Neuron (in vitro differentiated cells): ENCODE measurements at regions not wholly inside any gene's neighbourhood (a gene's known extent, or its start where the extent isn't known, plus 50 kb on each side); places are given as distances from the start of the nearest gene placed in this dataset.
A peak's percentile ranks its signal among the peaks of the same experiment; 100 is the strongest.

ENCODE experiments used
- H2AFZ ChIP-seq: one replicate; pipeline ENCODE4 v1.6.1; 2013; ENCODE audit warnings: low read depth, mild to moderate bottlenecking, inconsistent platforms, low read length, moderate library complexity
- H3K27me3 ChIP-seq: one replicate; pipeline ENCODE4 v1.6.1; 2013; ENCODE audit warnings: low read length; ENCODE audit not compliant: insufficient read depth
- H3K36me3 ChIP-seq: one replicate; pipeline ENCODE4 v1.6.1; 2013; ENCODE audit warnings: low read length; ENCODE audit not compliant: insufficient read depth
- H3K4me1 ChIP-seq: one replicate; pipeline ENCODE4 v1.6.1; 2013; ENCODE audit warnings: low read length; ENCODE audit not compliant: insufficient read depth
- H3K4me3 ChIP-seq: 2 replicates; pipeline ENCODE4 v1.5.1; 2013; ENCODE audit warnings: mild to moderate bottlenecking, low read length, moderate library complexity
- H3K9me3 ChIP-seq: one replicate; pipeline ENCODE4 v1.6.1; 2013; ENCODE audit warnings: low read length

- Histone ChIP-seq H2AFZ (no peak overlapping the region), H3K4me1 (no peaks in the 10 kb centered on the region)
These were observed 226.9 kb upstream of the PKN2 start for GRCh38 chr1:88457197-88457596.

GRCh38 chr1:88461007-88461406 lies 223.1 kb upstream of the PKN2 start:
- Histone ChIP-seq H3K36me3 (no peaks in the 10 kb centered on the region), H3K27me3 (peaks cover 3% of the 10 kb centered on the region)

More at GRCh38 chr1:88457197-88457596, 226.9 kb upstream of the PKN2 start:
- Histone ChIP-seq H3K27me3 (peaks cover 3% of the 10 kb centered on the region), H3K9me3 (no peaks in the 10 kb centered on the region), H3K4me3 (no peak overlapping the region), H3K36me3 (no peaks in the 10 kb centered on the region)

GRCh38 chr1:88462096-88462487 lies 222.0 kb upstream of the PKN2 start:
- Histone ChIP-seq H3K27me3 (peaks cover 3% of the 10 kb centered on the region), H3K9me3 (no peaks in the 10 kb centered on the region), H3K4me3 (peak overlapping the region; percentile 48)

More at GRCh38 chr1:88461007-88461406, 223.1 kb upstream of the PKN2 start:
- H2AFZ ChIP-seq, result no peak overlapping the region
- no peaks in the 10 kb centered on the region for H3K9me3 ChIP-seq
- no peak overlapping the region for H3K4me3 ChIP-seq
- H3K4me1 ChIP-seq, result no peaks in the 10 kb centered on the region

GRCh38 chr1:88462488-88463261 lies 221.4 kb upstream of the PKN2 start:
- H3K27me3 ChIP-seq, result peaks cover 3% of the 10 kb centered on the region
- H3K9me3 ChIP-seq, result no peaks in the 10 kb centered on the region
- H2AFZ ChIP-seq, result peak overlapping the region; percentile 95
- H3K4me3 ChIP-seq, result peak overlapping the region; percentile 48
- H3K4me1 ChIP-seq, result no peaks in the 10 kb centered on the region
- H3K36me3 ChIP-seq, result no peaks in the 10 kb centered on the region

More at GRCh38 chr1:88462096-88462487, 222.0 kb upstream of the PKN2 start:
- Histone ChIP-seq H3K36me3 (no peaks in the 10 kb centered on the region), H2AFZ (peak overlapping the region; percentile 95), H3K4me1 (no peaks in the 10 kb centered on the region)

GRCh38 chr1:88463401-88463985 lies 220.6 kb upstream of the PKN2 start:
- Histone ChIP-seq H3K36me3 (no peaks in the 10 kb centered on the region), H3K4me3 (no peak overlapping the region), H2AFZ (peak overlapping the region; percentile 95), H3K4me1 (no peaks in the 10 kb centered on the region), H3K9me3 (no peaks in the 10 kb centered on the region), H3K27me3 (peaks cover 3% of the 10 kb centered on the region)

- no peaks in the 10 kb centered on the region for H3K4me1 ChIP-seq
- H3K27me3 ChIP-seq, result peaks cover under 1% of the 10 kb centered on the region
- no peaks in the 10 kb centered on the region for H3K36me3 ChIP-seq
- H3K9me3 ChIP-seq, result no peaks in the 10 kb centered on the region
- H3K4me3 ChIP-seq, result no peak overlapping the region
- H2AFZ ChIP-seq, result no peak overlapping the region
These were observed 218.1 kb upstream of the PKN2 start for GRCh38 chr1:88466011-88466410.

GRCh38 chr1:88466899-88467580 lies 217.0 kb upstream of the PKN2 start:
- H3K4me3 ChIP-seq, result no peak overlapping the region
- no peaks in the 10 kb centered on the region for H3K27me3 ChIP-seq
- H2AFZ ChIP-seq, result no peak overlapping the region
- H3K4me1 ChIP-seq, result no peaks in the 10 kb centered on the region
- H3K9me3 ChIP-seq, result no peaks in the 10 kb centered on the region
- no peaks in the 10 kb centered on the region for H3K36me3 ChIP-seq

- Histone ChIP-seq H3K27me3 (no peaks in the 10 kb centered on the region), H3K36me3 (no peaks in the 10 kb centered on the region)
These were observed 211.8 kb upstream of the PKN2 start for GRCh38 chr1:88472298-88472697.

GRCh38 chr1:88472714-88473113 lies 211.4 kb upstream of the PKN2 start:
- Histone ChIP-seq H2AFZ (no peak overlapping the region), H3K36me3 (no peaks in the 10 kb centered on the region), H3K4me3 (no peak overlapping the region), H3K27me3 (no peaks in the 10 kb centered on the region), H3K9me3 (no peaks in the 10 kb centered on the region), H3K4me1 (no peaks in the 10 kb centered on the region)

More at GRCh38 chr1:88472298-88472697, 211.8 kb upstream of the PKN2 start:
- H3K9me3 ChIP-seq, result no peaks in the 10 kb centered on the region
- no peaks in the 10 kb centered on the region for H3K4me1 ChIP-seq
- H2AFZ ChIP-seq, result no peak overlapping the region
- no peak overlapping the region for H3K4me3 ChIP-seq

GRCh38 chr1:88474555-88475304 lies 209.3 kb upstream of the PKN2 start:
- Histone ChIP-seq H3K27me3 (no peaks in the 10 kb centered on the region), H2AFZ (no peak overlapping the region), H3K4me1 (no peaks in the 10 kb centered on the region), H3K9me3 (no peaks in the 10 kb centered on the region), H3K36me3 (no peaks in the 10 kb centered on the region), H3K4me3 (no peak overlapping the region)

- Histone ChIP-seq H2AFZ (no peak overlapping the region), H3K9me3 (no peaks in the 10 kb centered on the region), H3K36me3 (no peaks in the 10 kb centered on the region), H3K4me3 (no peak overlapping the region), H3K27me3 (no peaks in the 10 kb centered on the region), H3K4me1 (no peaks in the 10 kb centered on the region)
These were observed 199.2 kb upstream of the PKN2 start for GRCh38 chr1:88484881-88485280.

GRCh38 chr1:88488237-88488636 lies 195.8 kb upstream of the PKN2 start:
- H2AFZ ChIP-seq, result no peak overlapping the region
- no peaks in the 10 kb centered on the region for H3K27me3 ChIP-seq
- no peaks in the 10 kb centered on the region for H3K9me3 ChIP-seq
- no peak overlapping the region for H3K4me3 ChIP-seq
- H3K36me3 ChIP-seq, result no peaks in the 10 kb centered on the region
- no peaks in the 10 kb centered on the region for H3K4me1 ChIP-seq

- H3K9me3 ChIP-seq, result no peaks in the 10 kb centered on the region
- no peak overlapping the region for H2AFZ ChIP-seq
- no peaks in the 10 kb centered on the region for H3K27me3 ChIP-seq
- no peaks in the 10 kb centered on the region for H3K4me1 ChIP-seq
- no peaks in the 10 kb centered on the region for H3K36me3 ChIP-seq
- H3K4me3 ChIP-seq, result no peak overlapping the region
These were observed 193.4 kb upstream of the PKN2 start for GRCh38 chr1:88490676-88491075.
